ENCODE measurements at regions not wholly inside any gene's neighbourhood (a gene's known extent, or its start where the extent isn't known, plus 50 kb on each side); places are given as distances from the start of the nearest gene placed in this dataset.
"Not testable (repeated sequence)": the region's sequence is repeated elsewhere in the genome, so short reads cannot be mapped to it uniquely, and the experiment has no call there.

GRCh38 chr13:83201506-83201905, 680.8 kb downstream of the SLITRK1 start:
- no peak for DNase-seq

- DNase-seq, result no peak
These were observed 685.0 kb downstream of the SLITRK1 start for GRCh38 chr13:83197316-83197715.

GRCh38 chr13:83190020-83190419, 692.3 kb downstream of the SLITRK1 start:
- DNase-seq, result no peak

GRCh38 chr13:83184819-83185218, 697.5 kb downstream of the SLITRK1 start:
- DNase-seq, result no peak

GRCh38 chr13:83184150-83184475, 698.2 kb downstream of the SLITRK1 start:
- no peak for DNase-seq

- DNase-seq, result no peak
These were observed 698.7 kb downstream of the SLITRK1 start for GRCh38 chr13:83183439-83184149.

GRCh38 chr13:83182845-83183244, 699.4 kb downstream of the SLITRK1 start:
- no peak for DNase-seq

- no peak for DNase-seq
These were observed 704.3 kb downstream of the SLITRK1 start for GRCh38 chr13:83178008-83178407.

GRCh38 chr13:83168590-83168989, 713.7 kb downstream of the SLITRK1 start:
- DNase-seq, result no peak

- no peak for DNase-seq
These were observed 715.1 kb downstream of the SLITRK1 start for GRCh38 chr13:83167203-83167602.

GRCh38 chr13:83166550-83166949, 715.7 kb downstream of the SLITRK1 start:
- DNase-seq, result no peak

GRCh38 chr13:83162493-83162892, 719.8 kb downstream of the SLITRK1 start:
- no peak for DNase-seq

GRCh38 chr13:83153848-83154247, 728.4 kb downstream of the SLITRK1 start:
- DNase-seq, result no peak

GRCh38 chr13:83151308-83151660, 731.0 kb downstream of the SLITRK1 start:
- DNase-seq, result no peak

- DNase-seq, result no peak
These were observed 731.5 kb downstream of the SLITRK1 start for GRCh38 chr13:83150616-83151307.

- DNase-seq, result no peak
These were observed 745.6 kb downstream of the SLITRK1 start for GRCh38 chr13:83136660-83137059.

GRCh38 chr13:83125791-83126190, 756.5 kb downstream of the SLITRK1 start:
- DNase-seq, result no peak

GRCh38 chr13:83121896-83122295, 760.4 kb downstream of the SLITRK1 start:
- no peak for DNase-seq

GRCh38 chr13:83117046-83117445, 765.2 kb downstream of the SLITRK1 start:
- no peak for DNase-seq

- DNase-seq, result not testable (repeated sequence)
These were observed 780.6 kb downstream of the SLITRK1 start for GRCh38 chr13:83101574-83102247.

GRCh38 chr13:83100237-83100636, 782.0 kb downstream of the SLITRK1 start:
- DNase-seq, result no peak

- DNase-seq, result no peak
These were observed 793.4 kb downstream of the SLITRK1 start for GRCh38 chr13:83088858-83089257.

GRCh38 chr13:83086948-83087347, 795.3 kb downstream of the SLITRK1 start:
- no peak for DNase-seq

- no peak for DNase-seq
These were observed 796.2 kb downstream of the SLITRK1 start for GRCh38 chr13:83086088-83086487.
